GM10248 (cell line): ENCODE measurements at regions not wholly inside any gene's neighbourhood (a gene's known extent, or its start where the extent isn't known, plus 50 kb on each side); places are given as distances from the start of the nearest gene placed in this dataset.
A peak's percentile ranks its signal among the peaks of the same experiment; 100 is the strongest.
"Not testable (repeated sequence)": the region's sequence is repeated elsewhere in the genome, so short reads cannot be mapped to it uniquely, and the experiment has no call there.

Experiments used
- CTCF ChIA-PET: fragments of 300-600 bp; sonication (Branson Sonifier 250); formaldehyde crosslinking; extraction: SDS; loops from one replicate; lab custom pipeline; 2021; ENCODE audit warnings: antibody characterized with exemption; lab: Yijun Ruan, JAX
- POLR2A ChIA-PET: fragments of 350-650 bp; sonication (Branson Sonifier 250); formaldehyde crosslinking; extraction: SDS; loops from one replicate; lab custom pipeline; 2020; ENCODE audit warnings: antibody characterized with exemption; lab: Yijun Ruan, JAX
- DNase-seq: peaks from one replicate; pipeline ENCODE4 v3.0.0; 2012; ENCODE audit errors: extremely low spot score
- TF ChIP-seq, protein P1 (sequence below): IDR thresholded peaks from 2 replicates; pipeline ENCODE4 v1.5.1; 2012; ENCODE audit warnings: mild to moderate bottlenecking, low read depth; ENCODE audit errors: extremely low read depth, missing control alignments, control extremely low read depth

DNA sequence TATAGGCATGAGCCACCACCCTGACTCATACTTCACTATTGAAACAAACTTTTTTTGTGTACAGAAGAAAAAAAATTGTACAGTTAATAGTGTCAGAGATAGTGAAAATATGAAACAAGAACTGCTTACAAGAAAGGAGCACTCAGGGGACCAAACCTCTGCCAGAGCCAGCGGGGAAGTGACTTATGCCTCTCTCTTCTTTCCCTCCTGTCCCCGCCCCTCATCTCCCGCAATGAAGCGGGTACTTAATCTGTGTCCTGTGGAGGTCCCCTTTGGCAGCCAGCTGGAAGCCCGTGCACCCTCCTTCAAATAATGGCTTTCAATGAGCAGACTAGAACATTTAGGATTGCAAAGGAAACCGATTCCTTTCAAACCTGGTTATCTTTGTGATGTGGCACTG is 51.5 kb downstream of the PPIAL4A start:
- CTCF ChIA-PET, DNase-seq, POLR2A ChIA-PET: not testable (repeated sequence)

GRCh38 chr1:120941836-120942217 is 52.3 kb downstream of the PPIAL4A start:
- DNase-seq, CTCF ChIA-PET, POLR2A ChIA-PET: not testable (repeated sequence)

DNA sequence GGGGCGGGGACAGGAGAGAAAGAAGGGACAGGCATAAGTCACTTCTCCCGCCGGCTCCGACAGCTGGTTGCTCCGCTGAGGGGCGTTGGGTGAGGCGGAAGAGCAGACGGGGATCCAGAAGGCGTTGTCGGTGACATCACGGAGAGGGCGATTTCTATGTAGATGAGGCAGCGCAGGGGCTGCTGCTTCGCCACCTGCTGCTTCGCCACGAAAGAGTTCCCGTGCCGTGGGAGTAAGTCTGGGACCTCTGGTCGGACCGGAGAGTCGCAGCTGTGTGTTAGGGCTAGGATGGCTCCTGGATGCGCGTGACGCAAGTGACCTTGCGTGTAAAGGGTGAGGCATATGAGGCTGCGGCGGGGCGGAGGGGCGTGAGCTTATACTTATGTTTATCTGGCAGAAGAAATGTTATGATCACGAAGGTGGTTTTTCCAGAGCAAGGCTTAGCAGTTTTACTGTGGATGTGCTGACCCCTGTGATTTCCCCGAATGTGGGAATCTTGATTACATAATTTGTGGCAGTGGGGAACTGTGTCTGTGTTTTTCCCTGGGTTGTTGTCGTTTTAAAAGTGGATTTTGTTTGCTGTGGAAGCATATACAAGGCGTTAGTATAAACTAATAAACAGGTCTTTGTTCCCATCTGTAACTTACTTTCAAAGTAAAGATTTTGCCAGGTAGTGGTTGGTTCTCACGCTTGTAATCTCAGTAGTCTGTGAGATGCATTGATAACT is 52.8 kb downstream of the PPIAL4A start:
- peak; percentile 31 for DNase-seq
- POLR2A ChIA-PET, CTCF ChIA-PET: not testable (repeated sequence)

DNA sequence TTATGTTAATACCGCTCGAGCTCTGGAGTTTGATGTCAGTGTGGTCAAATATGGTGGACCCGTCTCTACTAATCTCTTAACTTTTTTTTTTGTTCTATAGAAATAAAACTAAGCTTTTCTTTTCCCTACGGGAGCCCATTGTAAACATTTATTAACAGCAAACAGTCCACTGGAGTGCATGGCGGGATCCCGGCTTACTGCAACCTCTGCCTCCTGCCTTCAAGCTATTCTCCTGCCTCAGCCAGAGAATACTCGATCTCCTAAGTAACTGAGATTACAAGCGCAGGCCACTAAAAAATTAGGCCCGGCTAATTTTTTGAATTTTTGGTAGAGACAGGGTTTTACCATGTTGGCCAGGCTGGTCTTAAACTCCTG is 53.4 kb downstream of the PPIAL4A start:
- DNase-seq, CTCF ChIA-PET, POLR2A ChIA-PET: not testable (repeated sequence)

GRCh38 chr1:120944691-120945090 is 55.1 kb downstream of the PPIAL4A start:
- POLR2A ChIA-PET, CTCF ChIA-PET, DNase-seq: not testable (repeated sequence)

GRCh38 chr1:120945122-120945521 is 55.6 kb downstream of the PPIAL4A start:
- POLR2A ChIA-PET, CTCF ChIA-PET, DNase-seq: not testable (repeated sequence)

GRCh38 chr1:120947114-120947513 is 57.5 kb downstream of the PPIAL4A start:
- DNase-seq, POLR2A ChIA-PET, CTCF ChIA-PET: not testable (repeated sequence)

GRCh38 chr1:120949724-120950123 is 60.2 kb downstream of the PPIAL4A start:
- DNase-seq, CTCF ChIA-PET, POLR2A ChIA-PET: not testable (repeated sequence)

DNA sequence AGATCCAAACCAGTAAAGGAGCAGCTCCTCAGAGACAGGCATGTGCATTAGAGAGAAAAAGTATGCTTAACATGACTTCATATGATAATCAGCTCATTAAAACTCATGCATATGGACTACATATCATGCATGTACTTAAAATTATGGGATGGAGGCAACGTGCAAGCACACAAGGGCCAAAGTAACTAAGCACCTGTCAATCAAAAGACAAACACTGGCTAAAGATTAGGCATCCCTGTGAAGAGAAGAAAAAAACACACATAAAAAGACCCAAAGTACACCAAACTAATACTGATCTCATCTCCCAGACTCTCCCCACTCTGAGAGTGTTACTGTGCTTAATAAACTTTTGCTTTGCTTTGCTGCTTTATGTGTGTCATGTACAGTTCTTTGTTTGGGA is 61.1 kb downstream of the PPIAL4A start:
- POLR2A ChIA-PET, DNase-seq, CTCF ChIA-PET: not testable (repeated sequence)

- CTCF ChIA-PET, DNase-seq, POLR2A ChIA-PET: not testable (repeated sequence)
These were observed 61.5 kb downstream of the PPIAL4A start for GRCh38 chr1:120951100-120951499.

- DNase-seq, POLR2A ChIA-PET, CTCF ChIA-PET: not testable (repeated sequence)
These were observed 62.8 kb downstream of the PPIAL4A start for GRCh38 chr1:120952207-120952870.

DNA sequence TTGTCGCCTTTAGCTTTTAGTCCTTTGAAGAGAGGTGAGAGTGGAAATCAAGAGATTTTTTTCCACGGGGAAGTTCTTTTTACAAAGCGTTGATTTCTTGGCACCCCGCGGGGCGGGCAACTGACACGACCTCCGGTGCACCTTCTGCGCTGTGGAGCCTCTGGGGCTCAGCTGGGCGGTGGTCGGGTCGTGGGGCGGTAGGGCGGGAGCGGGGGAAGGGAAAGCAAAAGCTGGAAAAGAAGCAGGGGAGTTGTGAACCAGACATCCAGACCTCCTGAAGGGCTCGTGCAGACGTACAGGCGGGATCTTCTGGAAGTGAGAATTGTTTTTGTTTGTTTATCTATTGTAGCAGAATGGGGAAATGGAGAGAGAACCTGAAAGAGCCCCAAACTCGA is 63.3 kb downstream of the PPIAL4A start:
- DNase-seq, POLR2A ChIA-PET, CTCF ChIA-PET: not testable (repeated sequence)

- POLR2A ChIA-PET: no interaction called here
- CTCF ChIA-PET: no interaction called here
- TF ChIP-seq, protein P1, sequence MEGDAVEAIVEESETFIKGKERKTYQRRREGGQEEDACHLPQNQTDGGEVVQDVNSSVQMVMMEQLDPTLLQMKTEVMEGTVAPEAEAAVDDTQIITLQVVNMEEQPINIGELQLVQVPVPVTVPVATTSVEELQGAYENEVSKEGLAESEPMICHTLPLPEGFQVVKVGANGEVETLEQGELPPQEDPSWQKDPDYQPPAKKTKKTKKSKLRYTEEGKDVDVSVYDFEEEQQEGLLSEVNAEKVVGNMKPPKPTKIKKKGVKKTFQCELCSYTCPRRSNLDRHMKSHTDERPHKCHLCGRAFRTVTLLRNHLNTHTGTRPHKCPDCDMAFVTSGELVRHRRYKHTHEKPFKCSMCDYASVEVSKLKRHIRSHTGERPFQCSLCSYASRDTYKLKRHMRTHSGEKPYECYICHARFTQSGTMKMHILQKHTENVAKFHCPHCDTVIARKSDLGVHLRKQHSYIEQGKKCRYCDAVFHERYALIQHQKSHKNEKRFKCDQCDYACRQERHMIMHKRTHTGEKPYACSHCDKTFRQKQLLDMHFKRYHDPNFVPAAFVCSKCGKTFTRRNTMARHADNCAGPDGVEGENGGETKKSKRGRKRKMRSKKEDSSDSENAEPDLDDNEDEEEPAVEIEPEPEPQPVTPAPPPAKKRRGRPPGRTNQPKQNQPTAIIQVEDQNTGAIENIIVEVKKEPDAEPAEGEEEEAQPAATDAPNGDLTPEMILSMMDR: no peak
- no peak for DNase-seq
These were observed 65.2 kb downstream of the PPIAL4A start for GRCh38 chr1:120954736-120955135.

DNA sequence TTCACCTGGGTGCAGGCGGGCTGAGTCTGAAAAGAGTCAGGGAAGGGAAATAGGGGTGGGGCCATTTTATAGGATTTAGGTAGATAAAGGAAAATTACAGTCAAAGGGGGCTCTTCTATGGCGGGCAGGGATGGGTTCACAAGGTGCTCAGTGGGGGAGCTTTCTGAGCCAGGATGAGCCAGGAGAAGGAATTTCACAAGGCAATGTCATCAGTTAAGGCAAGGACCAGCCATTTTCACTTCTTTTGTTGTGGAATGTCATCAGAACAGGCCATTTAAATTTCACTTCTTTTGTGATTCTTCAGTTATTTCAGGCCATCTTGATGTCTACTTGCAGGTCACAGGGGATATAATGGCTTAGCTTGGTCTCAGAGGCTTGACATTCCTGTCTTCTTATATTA is 66.4 kb downstream of the PPIAL4A start:
- CTCF ChIA-PET, DNase-seq, POLR2A ChIA-PET: not testable (repeated sequence)

GRCh38 chr1:120966018-120966417 is 76.4 kb downstream of the PPIAL4A start:
- POLR2A ChIA-PET, DNase-seq, CTCF ChIA-PET: not testable (repeated sequence)

DNA sequence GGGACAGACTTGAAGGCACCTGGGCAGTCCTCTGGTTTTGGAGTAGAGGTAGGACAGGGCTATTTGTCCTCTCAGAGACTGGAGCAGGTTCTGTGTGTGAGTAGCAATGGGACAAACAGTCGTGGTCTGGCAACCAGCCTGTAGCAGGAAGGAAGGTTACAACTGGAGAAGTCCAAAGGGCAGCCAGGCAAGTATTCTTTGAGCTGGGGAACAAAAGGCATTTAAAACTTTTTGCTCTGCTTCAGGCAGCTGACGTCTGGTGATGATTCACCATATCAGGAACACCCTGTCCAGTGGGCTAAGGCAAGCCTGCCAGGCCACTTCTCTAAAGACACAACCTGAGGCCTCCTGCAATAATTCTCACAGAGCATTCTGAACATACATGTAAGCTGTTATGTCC is 83.3 kb downstream of the PPIAL4A start:
- POLR2A ChIA-PET, CTCF ChIA-PET, DNase-seq: not testable (repeated sequence)

GRCh38 chr1:120973836-120974235 is 84.3 kb downstream of the PPIAL4A start:
- DNase-seq, POLR2A ChIA-PET, CTCF ChIA-PET: not testable (repeated sequence)

DNA sequence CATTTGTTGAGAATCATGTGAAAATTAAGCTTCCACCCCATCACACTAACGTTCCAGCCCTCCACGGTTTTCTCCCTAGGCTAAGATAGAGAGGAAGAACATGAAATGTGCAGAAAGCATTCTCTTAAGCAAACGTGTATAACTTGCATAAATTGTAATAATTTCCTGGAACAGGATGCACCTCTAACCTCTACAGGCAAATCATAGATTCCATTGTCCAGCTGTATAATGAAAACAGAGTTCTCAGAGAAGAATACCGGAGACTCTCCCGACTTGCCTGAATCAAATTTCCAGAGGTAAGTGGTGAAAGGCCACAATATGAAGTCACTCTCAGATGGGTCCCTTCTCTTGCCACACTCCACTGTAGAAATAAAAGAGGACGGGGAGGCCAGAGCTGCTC is 87.7 kb downstream of the PPIAL4A start:
- CTCF ChIA-PET, POLR2A ChIA-PET, DNase-seq: not testable (repeated sequence)
